Neural cell (in vitro differentiated cells): ENCODE measurements at regions not wholly inside any gene's neighbourhood (a gene's known extent, or its start where the extent isn't known, plus 50 kb on each side); places are given as distances from the start of the nearest gene placed in this dataset.

Experiments used
- EP300 ChIP-seq: fragments of 450-650 bp; conservative IDR thresholded peaks from 2 replicates; pipeline ENCODE4 v1.6.1; 2014; ENCODE audit warnings: antibody characterized with exemption, mild to moderate bottlenecking, moderate library complexity; ENCODE audit not compliant: poor library complexity, severe bottlenecking
- EZH2 ChIP-seq: fragments of 200-600, 300-800 bp; shearing (Covaris generic), sonication (generic); IDR thresholded peaks from 2 replicates; pipeline ENCODE4 v1.6.1; 2014; ENCODE audit warnings: antibody characterized with exemption, low read length, borderline replicate concordance, mild to moderate bottlenecking; ENCODE audit not compliant: insufficient read depth, poor library complexity, severe bottlenecking
- MXI1 ChIP-seq: fragments of 450-650 bp; conservative IDR thresholded peaks from 2 replicates; pipeline ENCODE4 v1.6.1; 2014; ENCODE audit warnings: antibody characterized with exemption, mild to moderate bottlenecking; ENCODE audit not compliant: poor library complexity, severe bottlenecking
- TF ChIP-seq, protein P1 (sequence below): fragments of 450-650 bp; IDR thresholded peaks from 2 replicates; pipeline ENCODE4 v1.5.1; 2014; ENCODE audit warnings: antibody characterized with exemption, mild to moderate bottlenecking, moderate library complexity; ENCODE audit not compliant: poor library complexity, severe bottlenecking
- TF ChIP-seq, protein P2 (sequence below): IDR thresholded peaks from 2 replicates; pipeline ENCODE4 v1.6.1; 2012; ENCODE audit warnings: borderline replicate concordance

DNA sequence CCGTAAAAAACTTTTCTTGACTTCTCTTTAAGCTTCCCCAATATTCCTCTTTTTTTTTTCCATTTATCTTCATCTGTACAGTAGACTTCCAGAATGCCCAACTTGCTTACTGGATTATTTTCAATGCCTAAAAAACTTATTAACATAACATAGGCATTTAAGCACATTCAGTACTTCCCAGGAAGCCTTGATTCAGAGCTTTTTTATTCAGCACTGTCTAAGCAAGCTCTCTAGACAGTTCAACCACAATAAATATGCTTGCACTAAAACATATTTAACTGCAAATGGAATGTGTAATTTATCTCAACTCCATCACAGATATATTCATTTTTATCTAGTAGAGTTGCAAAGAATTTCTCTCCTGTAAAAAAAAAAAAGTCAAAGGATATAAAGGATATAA, 997.8 kb downstream of the ARAP2 start:
- TF ChIP-seq, protein P1, sequence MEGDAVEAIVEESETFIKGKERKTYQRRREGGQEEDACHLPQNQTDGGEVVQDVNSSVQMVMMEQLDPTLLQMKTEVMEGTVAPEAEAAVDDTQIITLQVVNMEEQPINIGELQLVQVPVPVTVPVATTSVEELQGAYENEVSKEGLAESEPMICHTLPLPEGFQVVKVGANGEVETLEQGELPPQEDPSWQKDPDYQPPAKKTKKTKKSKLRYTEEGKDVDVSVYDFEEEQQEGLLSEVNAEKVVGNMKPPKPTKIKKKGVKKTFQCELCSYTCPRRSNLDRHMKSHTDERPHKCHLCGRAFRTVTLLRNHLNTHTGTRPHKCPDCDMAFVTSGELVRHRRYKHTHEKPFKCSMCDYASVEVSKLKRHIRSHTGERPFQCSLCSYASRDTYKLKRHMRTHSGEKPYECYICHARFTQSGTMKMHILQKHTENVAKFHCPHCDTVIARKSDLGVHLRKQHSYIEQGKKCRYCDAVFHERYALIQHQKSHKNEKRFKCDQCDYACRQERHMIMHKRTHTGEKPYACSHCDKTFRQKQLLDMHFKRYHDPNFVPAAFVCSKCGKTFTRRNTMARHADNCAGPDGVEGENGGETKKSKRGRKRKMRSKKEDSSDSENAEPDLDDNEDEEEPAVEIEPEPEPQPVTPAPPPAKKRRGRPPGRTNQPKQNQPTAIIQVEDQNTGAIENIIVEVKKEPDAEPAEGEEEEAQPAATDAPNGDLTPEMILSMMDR, result no peak
- TF ChIP-seq EZH2, result no peak
- TF ChIP-seq, protein P2, sequence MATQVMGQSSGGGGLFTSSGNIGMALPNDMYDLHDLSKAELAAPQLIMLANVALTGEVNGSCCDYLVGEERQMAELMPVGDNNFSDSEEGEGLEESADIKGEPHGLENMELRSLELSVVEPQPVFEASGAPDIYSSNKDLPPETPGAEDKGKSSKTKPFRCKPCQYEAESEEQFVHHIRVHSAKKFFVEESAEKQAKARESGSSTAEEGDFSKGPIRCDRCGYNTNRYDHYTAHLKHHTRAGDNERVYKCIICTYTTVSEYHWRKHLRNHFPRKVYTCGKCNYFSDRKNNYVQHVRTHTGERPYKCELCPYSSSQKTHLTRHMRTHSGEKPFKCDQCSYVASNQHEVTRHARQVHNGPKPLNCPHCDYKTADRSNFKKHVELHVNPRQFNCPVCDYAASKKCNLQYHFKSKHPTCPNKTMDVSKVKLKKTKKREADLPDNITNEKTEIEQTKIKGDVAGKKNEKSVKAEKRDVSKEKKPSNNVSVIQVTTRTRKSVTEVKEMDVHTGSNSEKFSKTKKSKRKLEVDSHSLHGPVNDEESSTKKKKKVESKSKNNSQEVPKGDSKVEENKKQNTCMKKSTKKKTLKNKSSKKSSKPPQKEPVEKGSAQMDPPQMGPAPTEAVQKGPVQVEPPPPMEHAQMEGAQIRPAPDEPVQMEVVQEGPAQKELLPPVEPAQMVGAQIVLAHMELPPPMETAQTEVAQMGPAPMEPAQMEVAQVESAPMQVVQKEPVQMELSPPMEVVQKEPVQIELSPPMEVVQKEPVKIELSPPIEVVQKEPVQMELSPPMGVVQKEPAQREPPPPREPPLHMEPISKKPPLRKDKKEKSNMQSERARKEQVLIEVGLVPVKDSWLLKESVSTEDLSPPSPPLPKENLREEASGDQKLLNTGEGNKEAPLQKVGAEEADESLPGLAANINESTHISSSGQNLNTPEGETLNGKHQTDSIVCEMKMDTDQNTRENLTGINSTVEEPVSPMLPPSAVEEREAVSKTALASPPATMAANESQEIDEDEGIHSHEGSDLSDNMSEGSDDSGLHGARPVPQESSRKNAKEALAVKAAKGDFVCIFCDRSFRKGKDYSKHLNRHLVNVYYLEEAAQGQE, result no peak
- TF ChIP-seq MXI1, result no peak
- no peak for TF ChIP-seq EP300
